Fibroblast of peridontal ligament (primary cell): ENCODE measurements at regions not wholly inside any gene's neighbourhood (a gene's known extent, or its start where the extent isn't known, plus 50 kb on each side); places are given as distances from the start of the nearest gene placed in this dataset.

Experiments
- DNase-seq: peaks from one replicate; pipeline ENCODE4 v3.0.0-alpha.2; 2010; ENCODE audit errors: extremely low read depth

DNA sequence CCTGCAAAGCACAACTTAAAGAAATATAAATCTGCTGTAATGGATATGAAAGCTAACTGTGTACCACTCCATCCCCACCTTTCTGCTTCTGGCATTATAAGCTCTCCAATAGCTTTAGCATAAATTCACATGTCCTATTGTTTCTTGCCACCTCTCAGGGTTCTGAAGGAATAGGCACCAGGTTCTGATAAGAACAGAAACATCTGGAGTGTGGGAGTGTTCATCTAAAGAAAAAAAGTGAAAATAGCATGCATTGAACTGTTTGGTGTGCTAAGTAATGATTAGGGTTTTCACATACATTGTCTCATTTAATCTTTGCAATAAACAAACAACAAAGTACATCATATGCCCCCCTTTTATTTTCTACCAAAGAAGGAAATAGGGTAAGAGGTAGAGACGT is 72.3 kb downstream of the FAM76B start:
- DNase-seq: no peak

GRCh38 chr11:95716266-95716665 is 73.3 kb downstream of the FAM76B start:
- DNase-seq: peak; percentile 60

GRCh38 chr11:95715777-95716241 is 73.8 kb downstream of the FAM76B start:
- DNase-seq: no peak

DNA sequence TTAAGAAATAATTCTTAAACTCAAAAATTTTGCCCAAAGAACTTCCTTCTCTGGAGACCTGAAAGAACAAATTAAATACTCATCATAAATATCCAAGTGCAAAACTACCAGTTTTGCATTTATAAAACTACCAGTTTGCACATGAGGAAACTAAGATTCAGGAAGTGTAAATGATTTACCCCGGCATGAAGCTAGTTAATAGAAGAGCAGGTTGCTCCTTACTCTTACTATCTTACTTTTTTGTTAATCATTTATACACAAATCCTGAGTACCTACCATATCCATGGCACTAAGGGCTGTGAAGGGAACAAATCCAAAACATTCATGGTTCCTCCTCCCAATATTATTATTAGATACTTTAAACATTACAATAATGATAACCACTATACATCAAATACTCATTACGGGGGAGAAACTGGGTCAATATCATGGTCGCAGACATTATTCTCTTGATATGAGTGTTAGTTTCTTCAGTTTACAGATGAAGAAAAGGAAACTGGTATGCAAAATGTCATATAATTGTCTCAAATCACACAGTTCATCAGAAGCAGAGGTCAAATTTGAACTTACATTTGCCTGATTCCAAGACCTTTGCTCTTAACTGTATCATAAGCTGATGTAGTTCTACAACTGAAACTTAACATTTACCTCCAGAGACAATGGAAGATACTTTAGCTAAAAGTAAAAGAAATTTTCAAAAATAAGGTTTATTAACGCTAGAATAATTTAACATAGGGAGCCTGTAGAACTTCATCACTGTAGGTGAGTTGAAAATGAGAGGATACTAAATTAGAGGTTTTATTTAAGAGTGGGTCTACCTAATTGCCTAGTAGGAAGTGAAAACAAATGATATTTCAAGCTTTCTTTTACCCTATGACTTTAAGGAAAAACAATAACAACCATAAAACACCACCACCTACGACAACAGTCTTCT is 74.5 kb downstream of the FAM76B start:
- no peak for DNase-seq

DNA sequence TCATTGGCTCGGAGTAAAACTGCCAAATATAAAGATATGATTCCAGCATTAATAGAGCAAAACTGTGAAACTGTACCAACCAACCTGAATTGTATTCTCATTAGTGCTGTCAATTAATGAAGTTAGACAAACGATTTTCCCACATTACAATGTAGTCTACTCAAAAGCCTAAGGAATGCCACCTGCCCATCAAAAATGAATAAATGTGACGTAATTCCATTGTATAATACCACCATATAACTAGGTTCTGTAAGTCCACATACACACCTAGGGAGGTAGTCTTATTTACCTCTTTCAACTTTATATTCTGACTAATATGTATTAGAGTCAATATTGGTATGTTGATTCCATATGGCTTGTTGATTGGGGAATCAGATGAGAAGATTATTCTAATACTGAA is 76.2 kb downstream of the FAM76B start:
- DNase-seq: no peak

GRCh38 chr11:95711945-95712221 is 77.7 kb downstream of the FAM76B start:
- DNase-seq: no peak

DNA sequence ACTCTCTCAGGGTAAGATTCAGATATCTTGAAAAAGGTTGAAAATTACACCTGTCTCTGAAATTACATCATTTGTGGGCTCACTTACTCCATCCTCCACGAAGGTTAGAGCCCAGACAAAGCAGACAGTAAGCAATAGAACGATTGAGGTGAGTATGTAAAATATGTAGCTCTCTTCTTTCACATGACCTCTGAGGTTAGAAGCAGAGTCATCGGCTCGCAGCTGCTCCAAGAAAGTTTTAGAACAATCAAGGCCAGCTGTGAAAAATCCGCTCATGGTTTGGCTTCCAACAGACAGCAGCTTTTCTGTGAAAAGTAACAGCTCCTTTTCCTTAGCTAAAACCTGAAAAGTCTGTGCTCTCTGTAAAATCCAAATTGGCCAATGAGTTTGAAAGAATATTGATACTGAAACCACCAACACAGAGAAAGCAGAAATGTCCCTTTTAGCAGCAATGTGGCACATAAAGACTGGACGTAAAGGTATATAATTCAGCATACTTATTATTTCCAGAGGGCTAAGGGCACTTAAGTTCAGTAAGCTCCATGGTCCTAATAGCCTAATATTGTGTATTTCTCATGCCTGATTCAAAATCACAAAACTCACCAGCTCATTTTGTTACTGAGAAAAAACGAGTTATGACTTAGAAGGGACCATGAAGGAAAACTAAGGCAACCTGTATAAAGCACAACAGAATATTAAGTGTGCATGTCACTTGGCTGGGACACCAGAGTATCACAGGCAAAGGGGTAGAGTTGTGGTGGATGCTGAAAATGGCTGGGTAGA is 78.2 kb downstream of the FAM76B start:
- no peak for DNase-seq

DNA sequence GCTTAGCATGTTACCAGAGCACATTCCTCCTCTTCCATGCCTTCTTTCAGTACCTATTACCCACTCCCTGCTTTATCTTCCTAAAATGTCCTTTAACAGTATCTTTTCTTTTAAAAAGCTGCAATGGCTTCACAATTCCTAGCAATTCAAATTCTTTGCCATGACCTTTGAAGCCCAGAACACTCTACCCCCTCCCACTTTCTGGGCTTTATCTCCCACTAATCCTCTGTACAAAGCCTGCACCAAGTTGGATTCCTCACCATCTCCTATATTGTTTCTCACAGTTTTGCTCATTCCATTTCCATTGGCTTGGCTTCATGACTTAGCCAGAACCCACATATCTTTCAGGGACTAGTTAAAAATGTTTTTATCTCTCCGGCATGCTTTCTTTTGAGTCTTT is 80.9 kb downstream of the FAM76B start:
- no peak for DNase-seq

DNA sequence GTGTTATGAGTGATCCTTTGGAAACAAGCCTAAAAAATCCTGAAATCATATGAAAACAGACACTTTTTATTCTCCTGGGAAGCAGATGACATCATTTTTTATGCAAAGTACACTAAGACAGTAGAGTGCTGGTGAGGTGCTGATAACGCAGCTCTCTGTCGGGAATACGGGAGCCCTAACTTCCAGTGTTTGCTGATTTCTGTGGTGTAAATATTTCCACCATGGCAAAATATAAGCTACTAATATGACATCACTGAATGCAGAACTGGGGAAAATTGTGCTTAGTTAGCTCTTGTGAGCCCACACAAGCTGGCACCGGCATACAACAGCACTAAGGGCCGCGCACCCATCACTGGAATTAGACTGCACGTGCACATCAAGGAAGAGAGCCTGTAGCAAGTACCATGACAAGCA is 82.6 kb downstream of the FAM76B start:
- DNase-seq: no peak

GRCh38 chr11:95705485-95706124 is 84.0 kb downstream of the FAM76B start:
- peak; percentile 95 for DNase-seq

- DNase-seq: no peak
These were observed 84.7 kb downstream of the FAM76B start for GRCh38 chr11:95704865-95705264.

DNA sequence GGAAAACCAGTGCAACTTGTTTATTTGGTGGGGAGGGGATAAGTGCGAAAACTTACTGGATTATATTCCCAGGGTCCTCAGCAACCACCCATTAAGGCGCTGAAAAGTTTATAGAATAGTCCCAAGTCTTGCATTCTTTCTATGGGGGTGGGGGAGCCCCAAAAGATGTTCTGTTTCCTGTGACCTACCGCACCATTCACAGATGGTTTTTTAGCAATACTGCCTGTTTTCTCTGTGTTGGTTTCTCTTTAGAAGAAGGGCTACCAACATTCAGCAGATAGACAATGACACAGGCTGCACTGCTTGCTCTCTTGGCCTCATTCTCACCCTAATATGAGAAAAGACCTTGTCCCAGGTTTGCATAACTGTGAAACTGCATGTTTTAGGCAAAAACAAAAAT is 86.5 kb downstream of the FAM76B start:
- no peak for DNase-seq

DNA sequence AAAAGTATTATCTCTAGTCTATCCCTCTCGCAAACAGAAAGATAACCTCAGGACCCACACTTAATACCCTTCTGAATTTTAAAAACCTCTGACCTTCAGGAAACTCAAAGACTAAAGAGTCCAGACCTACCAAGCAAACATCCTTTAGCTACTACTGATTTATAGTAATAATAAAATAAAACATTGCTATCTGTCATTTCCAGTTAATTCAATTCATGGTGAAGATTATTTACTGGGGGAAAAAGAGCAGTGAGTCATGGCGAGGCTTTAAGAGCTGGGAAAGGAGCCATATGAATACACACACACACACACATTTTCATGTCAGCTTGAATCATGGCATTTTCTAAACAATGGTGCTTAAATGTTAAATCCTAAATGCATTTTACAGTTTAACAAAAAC is 87.1 kb downstream of the FAM76B start:
- peak; percentile 95 for DNase-seq

DNA sequence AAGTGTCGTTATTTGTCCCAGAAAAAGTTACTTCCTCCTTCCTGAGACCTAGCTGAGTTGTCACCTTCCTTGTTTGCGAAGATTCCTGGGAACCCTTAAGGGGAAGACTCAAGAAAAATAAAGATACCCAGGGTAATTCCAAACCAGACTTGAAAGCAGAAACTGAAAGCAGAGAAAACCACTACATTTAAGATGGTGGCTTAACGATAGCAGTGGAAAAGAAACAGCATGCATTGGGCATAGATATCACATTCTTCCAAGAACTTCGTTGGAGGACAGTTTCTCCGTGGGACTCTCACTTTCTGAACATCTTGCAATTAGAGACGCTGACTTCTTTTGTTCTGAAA is 89.1 kb downstream of the FAM76B start:
- no peak for DNase-seq

DNA sequence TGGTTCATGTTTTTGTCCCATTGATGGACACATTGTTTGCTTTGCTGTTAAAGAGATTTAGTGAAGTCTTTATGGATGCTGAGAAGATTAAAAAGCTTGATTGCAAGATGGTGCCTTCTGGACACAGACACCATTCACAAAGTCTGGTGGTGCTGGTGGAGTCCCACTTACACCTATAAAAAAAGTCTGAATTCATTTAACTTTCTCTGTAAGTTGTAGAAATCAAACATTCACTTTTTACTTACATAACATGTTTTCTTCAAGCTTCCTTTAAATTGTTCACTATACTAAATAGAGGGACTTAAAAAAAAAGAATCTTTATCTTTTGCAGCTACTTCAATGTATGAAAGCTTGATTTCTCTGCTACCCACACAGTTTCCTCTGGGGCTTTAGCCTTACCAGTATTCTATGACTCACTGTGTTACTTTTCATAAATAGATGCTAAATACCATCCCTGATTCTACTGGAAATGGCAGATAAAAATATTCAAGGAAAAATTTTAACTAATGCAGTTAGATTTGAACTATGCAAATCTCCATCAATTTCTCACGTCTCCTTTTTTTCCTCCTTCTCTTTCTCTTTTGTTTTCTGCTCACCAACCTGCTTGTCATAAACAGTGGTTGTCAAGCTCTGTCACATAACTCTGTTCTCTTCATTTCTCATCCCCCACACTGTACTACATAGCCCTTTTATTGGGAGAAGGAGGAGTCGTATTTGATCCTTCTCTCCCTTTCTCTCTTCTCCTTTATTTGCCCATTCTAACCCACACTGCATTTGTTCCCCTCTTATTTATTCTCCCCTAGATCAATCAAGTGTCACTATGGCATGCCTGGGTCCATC is 89.7 kb downstream of the FAM76B start:
- peak; percentile 82 for DNase-seq

DNA sequence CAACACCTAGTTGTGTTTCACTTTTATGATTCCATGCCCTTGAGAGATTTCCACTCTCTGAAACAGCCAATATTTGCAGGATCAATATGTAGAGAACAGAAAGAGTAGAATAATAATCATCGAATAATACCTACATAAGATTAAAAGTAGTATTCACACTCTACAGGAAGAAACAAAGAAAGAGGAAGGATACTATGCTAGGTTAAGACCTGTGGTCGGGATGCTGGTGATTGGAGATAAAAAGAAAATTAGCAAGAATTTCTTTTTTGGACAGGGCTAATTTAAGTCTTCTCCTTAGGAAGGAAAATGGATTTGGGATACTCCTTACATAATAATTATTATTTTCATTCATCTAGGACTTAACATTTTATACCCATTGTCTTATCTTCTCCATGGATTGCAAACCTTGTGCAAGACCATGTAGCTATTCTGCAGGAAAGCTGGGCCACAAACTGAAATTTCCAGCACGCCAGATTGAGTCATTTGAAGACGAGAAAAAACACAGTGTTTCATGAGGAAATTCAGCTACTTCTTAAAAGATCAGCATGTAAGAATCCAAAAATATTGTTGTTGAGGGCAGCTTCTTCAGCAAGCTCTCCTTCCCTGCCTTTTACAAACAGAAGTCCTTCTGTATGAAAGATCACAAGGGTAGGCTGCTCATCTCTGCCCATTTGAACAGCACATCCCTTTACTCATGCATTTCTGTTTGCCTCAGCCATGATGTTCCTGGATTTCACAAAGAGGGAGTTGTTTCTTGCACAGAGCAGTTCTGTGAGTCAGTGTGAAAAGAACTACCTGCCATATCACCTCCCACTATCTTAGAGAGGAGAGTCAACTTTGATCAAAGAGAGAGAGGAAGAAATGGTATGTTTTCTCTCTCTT is 90.7 kb downstream of the FAM76B start:
- peak; percentile 64 for DNase-seq

DNA sequence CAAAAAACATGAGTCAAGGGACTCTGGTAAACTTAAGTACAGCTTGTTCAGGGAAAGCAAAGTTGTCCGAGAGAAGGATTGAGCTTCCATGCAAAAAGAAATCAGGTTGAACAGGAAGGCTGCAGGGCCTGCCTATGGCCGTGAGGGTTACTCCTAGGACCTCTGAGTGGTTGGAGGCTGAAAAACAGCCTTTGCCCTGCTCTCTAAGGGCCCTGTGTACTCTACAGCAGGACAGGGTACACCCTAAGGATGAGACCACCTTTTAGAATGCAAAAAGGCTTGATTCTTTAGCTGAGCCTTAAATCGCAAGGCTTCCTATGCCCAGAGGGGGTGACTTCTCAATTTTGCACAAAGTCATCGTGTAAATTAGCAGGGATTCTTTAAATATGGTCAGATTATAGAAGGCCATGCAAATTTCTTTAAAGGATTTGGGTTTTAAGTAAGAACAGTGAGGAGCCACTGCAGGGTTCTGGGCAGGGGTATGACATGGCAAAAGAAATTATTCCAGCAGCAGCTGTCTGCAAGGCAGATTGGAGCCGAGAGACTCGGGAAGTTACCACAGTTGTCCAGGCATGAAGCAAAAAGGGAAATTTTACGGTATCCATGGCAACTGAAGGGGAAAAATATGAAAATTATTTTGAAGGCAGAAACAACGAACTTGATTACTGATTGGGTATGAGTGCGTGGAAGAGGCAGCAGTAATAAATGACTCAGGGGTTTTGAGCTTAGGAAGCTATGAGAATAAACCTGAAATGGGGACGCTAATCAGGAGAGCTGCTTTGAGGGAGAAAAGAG is 91.8 kb downstream of the FAM76B start:
- peak; percentile 81 for DNase-seq

GRCh38 chr11:95695181-95695580 is 94.4 kb downstream of the FAM76B start:
- no peak for DNase-seq

DNA sequence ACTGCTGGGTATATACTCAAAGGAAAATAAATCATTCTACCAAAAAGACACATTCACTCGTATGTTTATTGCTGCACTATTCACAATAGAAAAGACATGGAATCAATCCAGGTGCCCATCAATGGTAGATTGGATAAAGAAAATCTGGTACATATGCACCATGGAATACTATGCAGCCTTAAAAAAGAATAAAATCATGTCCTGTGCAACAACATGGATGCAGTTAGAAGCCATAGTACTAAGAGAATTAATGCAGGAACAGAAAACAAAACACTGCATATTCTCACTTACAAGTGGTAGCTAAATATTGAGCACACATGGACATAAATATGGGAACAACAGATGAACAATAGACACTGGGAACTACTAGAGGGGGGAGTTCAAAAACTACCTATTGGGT is 96.3 kb downstream of the FAM76B start:
- no peak for DNase-seq
